Chondrocyte (in vitro differentiated cells): ENCODE measurements at regions not wholly inside any gene's neighbourhood (a gene's known extent, or its start where the extent isn't known, plus 50 kb on each side); places are given as distances from the start of the nearest gene placed in this dataset.

Source experiments
- DNase-seq: peaks from one replicate; pipeline ENCODE4 v3.0.0; 2021; ENCODE audit warnings: mixed read lengths, low spot score
- H3K27ac Mint-ChIP-seq: one replicate; pipeline ENCODE4 v1.8.0; 2021; ENCODE audit warnings: mild to moderate bottlenecking, moderate library complexity, mixed read lengths; ENCODE audit not compliant: unreplicated experiment
- H3K27me3 Mint-ChIP-seq: 2 replicates; pipeline ENCODE4 v1.8.0; 2021; ENCODE audit warnings: low read depth, mixed read lengths
- H3K36me3 Mint-ChIP-seq: 2 replicates; pipeline ENCODE4 v1.8.0; 2021; ENCODE audit warnings: low read depth, mixed read lengths
- H3K4me1 Mint-ChIP-seq: 2 replicates; pipeline ENCODE4 v1.8.0; 2021; ENCODE audit warnings: low read depth, mild to moderate bottlenecking, mixed read lengths
- H3K4me3 Mint-ChIP-seq: one replicate; pipeline ENCODE4 v1.8.0; 2021; ENCODE audit warnings: mild to moderate bottlenecking, moderate library complexity, mixed read lengths; ENCODE audit not compliant: unreplicated experiment
- H3K9me3 Mint-ChIP-seq: 2 replicates; pipeline ENCODE4 v1.8.0; 2021; ENCODE audit warnings: low read depth, mixed read lengths
- TF ChIP-seq, protein P1 (sequence below): fragments of 200-600 bp; sonication (generic); IDR thresholded peaks from 2 replicates; pipeline ENCODE4 v1.5.0; 2021; ENCODE audit warnings: antibody characterized with exemption, mild to moderate bottlenecking, moderate library complexity

DNA sequence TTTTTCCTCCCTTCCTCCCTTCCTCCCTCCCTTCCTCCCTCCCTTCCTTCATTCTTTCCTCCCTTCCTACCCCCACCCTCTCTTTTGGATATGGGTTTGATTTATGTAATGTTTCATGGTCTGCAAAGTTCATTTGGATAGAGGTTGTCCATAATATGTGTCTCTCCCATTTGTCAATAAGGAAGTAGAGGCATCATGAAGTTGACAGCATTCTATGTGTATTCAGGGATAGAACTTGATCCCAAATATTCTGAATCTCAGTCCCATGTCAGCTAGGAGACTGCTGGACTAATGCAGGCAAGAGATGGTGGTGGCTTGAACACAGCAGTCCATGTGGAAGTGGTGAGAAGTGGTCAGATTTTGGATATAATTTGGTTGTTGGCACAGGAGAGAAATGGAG lies 90.7 kb upstream of the SLC6A6 start:
- TF ChIP-seq, protein P1, sequence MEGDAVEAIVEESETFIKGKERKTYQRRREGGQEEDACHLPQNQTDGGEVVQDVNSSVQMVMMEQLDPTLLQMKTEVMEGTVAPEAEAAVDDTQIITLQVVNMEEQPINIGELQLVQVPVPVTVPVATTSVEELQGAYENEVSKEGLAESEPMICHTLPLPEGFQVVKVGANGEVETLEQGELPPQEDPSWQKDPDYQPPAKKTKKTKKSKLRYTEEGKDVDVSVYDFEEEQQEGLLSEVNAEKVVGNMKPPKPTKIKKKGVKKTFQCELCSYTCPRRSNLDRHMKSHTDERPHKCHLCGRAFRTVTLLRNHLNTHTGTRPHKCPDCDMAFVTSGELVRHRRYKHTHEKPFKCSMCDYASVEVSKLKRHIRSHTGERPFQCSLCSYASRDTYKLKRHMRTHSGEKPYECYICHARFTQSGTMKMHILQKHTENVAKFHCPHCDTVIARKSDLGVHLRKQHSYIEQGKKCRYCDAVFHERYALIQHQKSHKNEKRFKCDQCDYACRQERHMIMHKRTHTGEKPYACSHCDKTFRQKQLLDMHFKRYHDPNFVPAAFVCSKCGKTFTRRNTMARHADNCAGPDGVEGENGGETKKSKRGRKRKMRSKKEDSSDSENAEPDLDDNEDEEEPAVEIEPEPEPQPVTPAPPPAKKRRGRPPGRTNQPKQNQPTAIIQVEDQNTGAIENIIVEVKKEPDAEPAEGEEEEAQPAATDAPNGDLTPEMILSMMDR, result no peak
- peaks cover 27% of the 10 kb centered on the region for H3K27me3 Mint-ChIP-seq
- no peak for DNase-seq
- no peaks in the 10 kb centered on the region for H3K4me1 Mint-ChIP-seq
- H3K27ac Mint-ChIP-seq, result no peak overlapping the region
- H3K36me3 Mint-ChIP-seq, result peaks cover 3% of the 10 kb centered on the region
- H3K9me3 Mint-ChIP-seq, result no peaks in the 10 kb centered on the region
- no peak overlapping the region for H3K4me3 Mint-ChIP-seq

DNA sequence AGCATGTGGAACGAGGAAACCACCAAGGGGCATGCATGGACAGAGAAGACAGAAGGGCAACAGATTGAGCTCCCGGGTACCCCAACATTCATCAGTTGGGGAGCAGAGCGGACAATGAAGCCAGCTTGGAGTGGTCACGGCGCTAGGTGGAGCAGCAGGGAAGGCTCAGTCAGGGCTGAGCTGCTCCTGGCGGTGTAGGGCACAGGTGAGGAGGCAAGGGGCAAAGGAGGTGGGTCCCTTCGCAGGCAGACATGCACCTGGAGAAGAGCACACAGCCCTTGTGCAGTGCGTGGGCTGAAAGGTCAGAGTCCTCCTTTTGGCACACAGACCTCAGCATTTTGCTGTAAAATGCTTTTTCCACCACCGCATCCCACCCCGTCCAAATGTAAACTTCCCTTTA lies 90.0 kb upstream of the SLC6A6 start:
- Mint-ChIP-seq H3K4me3 (no peak overlapping the region), H3K36me3 (peaks cover 3% of the 10 kb centered on the region), H3K27me3 (peaks cover 25% of the 10 kb centered on the region), H3K4me1 (no peaks in the 10 kb centered on the region), H3K27ac (no peak overlapping the region), H3K9me3 (no peaks in the 10 kb centered on the region)
- TF ChIP-seq, protein P1, result no peak
- no peak for DNase-seq

GRCh38 chr3:14317057-14317553 lies 85.3 kb upstream of the SLC6A6 start:
- Mint-ChIP-seq H3K36me3 (peaks cover 1% of the 10 kb centered on the region), H3K9me3 (peaks cover 5% of the 10 kb centered on the region), H3K4me1 (peaks cover 4% of the 10 kb centered on the region), H3K27me3 (peaks cover 10% of the 10 kb centered on the region), H3K27ac (no peak overlapping the region), H3K4me3 (no peak overlapping the region)
- no peak for DNase-seq
- TF ChIP-seq, protein P1, result no peak

DNA sequence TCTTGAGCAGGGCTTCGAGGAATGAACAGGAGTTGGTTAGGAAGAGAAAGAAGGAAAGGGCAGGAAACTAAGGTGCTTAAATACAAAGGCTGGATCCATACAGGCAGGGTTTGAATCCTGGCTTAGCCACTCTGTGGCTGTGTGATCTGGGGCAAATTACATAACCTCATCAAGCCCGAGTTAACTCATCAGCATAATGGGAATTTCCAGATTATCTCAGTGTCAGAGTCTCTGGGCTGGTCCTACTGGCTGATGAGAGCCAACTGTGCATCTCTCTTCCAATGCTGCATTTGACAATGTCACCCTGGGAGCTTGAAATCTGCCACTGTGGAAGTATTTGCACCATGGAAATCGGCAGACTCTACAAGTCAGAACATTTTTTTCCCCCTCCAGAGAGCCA lies 83.8 kb upstream of the SLC6A6 start:
- Mint-ChIP-seq H3K4me1 (peaks cover 8% of the 10 kb centered on the region), H3K4me3 (no peak overlapping the region), H3K9me3 (peaks cover 5% of the 10 kb centered on the region), H3K36me3 (peaks cover 1% of the 10 kb centered on the region), H3K27me3 (peaks cover 4% of the 10 kb centered on the region), H3K27ac (no peak overlapping the region)
- no peak for DNase-seq
- TF ChIP-seq, protein P1, result no peak

- H3K4me1 Mint-ChIP-seq, result peaks cover 19% of the 10 kb centered on the region
- peak overlapping the region; percentile 51 for H3K4me3 Mint-ChIP-seq
- peak overlapping the region; percentile 43 for H3K27ac Mint-ChIP-seq
- peaks cover 5% of the 10 kb centered on the region for H3K9me3 Mint-ChIP-seq
- TF ChIP-seq, protein P1, result no peak
- no peaks in the 10 kb centered on the region for H3K27me3 Mint-ChIP-seq
- peaks cover 1% of the 10 kb centered on the region for H3K36me3 Mint-ChIP-seq
- DNase-seq, result no peak
Observed at GRCh38 chr3:14319654-14320182, 82.7 kb upstream of the SLC6A6 start.
